Gastroesophageal sphincter (tissue), 4 donors: ENCODE measurements at regions not wholly inside any gene's neighbourhood (a gene's known extent, or its start where the extent isn't known, plus 50 kb on each side); places are given as distances from the start of the nearest gene placed in this dataset.

ENCODE experiments used
- ATAC-seq: fragments of 150-250 bp; one replicate; pipeline ENCODE4 v1.9.1; 2016; ENCODE audit warnings: mild to moderate bottlenecking, moderate library complexity
- H3K27ac ChIP-seq, 4 donors: fragments of 200-600 bp; sonication (generic) in 3 of 4; 1 replicate in 3 of 4; 2 replicates in 1 of 4; pipeline ENCODE4 v1.5.1; 2016 to 2019
- H3K27me3 ChIP-seq: fragments of 200-600 bp; sonication (generic); one replicate; pipeline ENCODE4 v1.5.1; 2019
- H3K36me3 ChIP-seq, 2 donors: fragments of 200-600 bp; sonication (generic); one replicate each; pipeline ENCODE4 v1.5.1; 2019; ENCODE audit warnings: control low read depth in 1 of 2
- H3K4me1 ChIP-seq, 3 donors: fragments of 200-600 bp; sonication (generic); 1 replicate in 2 of 3; 2 replicates in 1 of 3; pipeline ENCODE4 v1.5.1; 2016 to 2019; ENCODE audit warnings: control low read depth in 2 of 3
- H3K4me3 ChIP-seq, 2 donors: fragments of 200-600 bp; sonication (generic); one replicate each; pipeline ENCODE4 v1.5.1; 2019; ENCODE audit warnings: mild to moderate bottlenecking in 1 of 2, moderate library complexity in 1 of 2
- H3K9me3 ChIP-seq, 3 donors: fragments of 200-600 bp; sonication (generic); one replicate each; pipeline ENCODE4 v1.5.1; 2017 to 2019; ENCODE audit warnings: control low read depth in 2 of 3
- EP300 ChIP-seq: sonication (generic); formaldehyde crosslinking; IDR thresholded peaks from one replicate; pipeline ENCODE4 v1.6.1; 2017; ENCODE audit warnings: antibody characterized with exemption, mild to moderate bottlenecking
- POLR2A ChIP-seq, 2 donors: fragments of 450-650 bp; IDR thresholded peaks; one replicate each; pipeline ENCODE4 v1.6.1; 2017; ENCODE audit warnings: antibody characterized with exemption in 2 of 2, mild to moderate bottlenecking in 2 of 2, moderate library complexity in 1 of 2
- POLR2AphosphoS5 ChIP-seq: sonication (generic); formaldehyde crosslinking; IDR thresholded peaks from one replicate; pipeline ENCODE4 v1.6.1; 2017; ENCODE audit warnings: antibody characterized with exemption
- WGBS, 2 donors: methylation state at CpG; one replicate each; pipeline ENCODE4 v1.1.5; 2018; ENCODE audit warnings: low coverage in 1 of 2; 5-methylcytosine and 5-hydroxymethylcytosine counted together
- TF ChIP-seq, protein P1 (sequence below), 4 experiments: fragments of 200-600 bp in 2 of 4; fragments of 450-650 bp in 2 of 4; sonication (generic) in 1 of 4; IDR thresholded peaks; one replicate each; pipeline ENCODE4 v1.5.1; 2017 to 2019; ENCODE audit warnings: antibody characterized with exemption in 4 of 4, mild to moderate bottlenecking in 2 of 4, moderate library complexity in 2 of 4

DNA sequence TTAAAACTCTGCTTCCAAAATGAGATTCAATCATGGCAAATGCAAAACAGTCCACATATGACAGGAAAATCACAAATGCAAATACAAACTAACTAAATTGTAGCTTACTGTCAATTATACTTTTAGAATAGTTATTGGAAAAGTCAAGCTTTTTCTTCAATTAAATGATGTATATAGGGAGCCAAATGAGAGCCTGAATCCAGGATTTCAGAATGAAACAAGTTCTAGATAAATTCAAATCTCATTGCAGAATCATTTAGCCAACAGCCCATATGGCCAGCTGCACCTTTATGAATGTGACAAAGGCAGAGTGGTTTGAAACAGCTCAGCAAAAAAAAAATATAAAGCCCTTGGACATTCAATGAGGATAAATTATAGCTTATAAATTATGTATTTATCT is 82.2 kb upstream of the SCIN start:
- Histone ChIP-seq H3K4me3 (no peak overlapping the region), H3K4me1 (no peaks in the 10 kb centered on the region), H3K27me3 (no peaks in the 10 kb centered on the region), H3K36me3 (no peaks in the 10 kb centered on the region), H3K9me3 (no peaks in the 10 kb centered on the region), H3K27ac (no peak overlapping the region)
- TF ChIP-seq POLR2A (IDR thresholded peaks at IDR 0.05) (no peak), EP300 (no peak), POLR2AphosphoS5 (no peak)
- TF ChIP-seq, protein P1, sequence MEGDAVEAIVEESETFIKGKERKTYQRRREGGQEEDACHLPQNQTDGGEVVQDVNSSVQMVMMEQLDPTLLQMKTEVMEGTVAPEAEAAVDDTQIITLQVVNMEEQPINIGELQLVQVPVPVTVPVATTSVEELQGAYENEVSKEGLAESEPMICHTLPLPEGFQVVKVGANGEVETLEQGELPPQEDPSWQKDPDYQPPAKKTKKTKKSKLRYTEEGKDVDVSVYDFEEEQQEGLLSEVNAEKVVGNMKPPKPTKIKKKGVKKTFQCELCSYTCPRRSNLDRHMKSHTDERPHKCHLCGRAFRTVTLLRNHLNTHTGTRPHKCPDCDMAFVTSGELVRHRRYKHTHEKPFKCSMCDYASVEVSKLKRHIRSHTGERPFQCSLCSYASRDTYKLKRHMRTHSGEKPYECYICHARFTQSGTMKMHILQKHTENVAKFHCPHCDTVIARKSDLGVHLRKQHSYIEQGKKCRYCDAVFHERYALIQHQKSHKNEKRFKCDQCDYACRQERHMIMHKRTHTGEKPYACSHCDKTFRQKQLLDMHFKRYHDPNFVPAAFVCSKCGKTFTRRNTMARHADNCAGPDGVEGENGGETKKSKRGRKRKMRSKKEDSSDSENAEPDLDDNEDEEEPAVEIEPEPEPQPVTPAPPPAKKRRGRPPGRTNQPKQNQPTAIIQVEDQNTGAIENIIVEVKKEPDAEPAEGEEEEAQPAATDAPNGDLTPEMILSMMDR (IDR thresholded peaks at IDR 0.05) = no peak
- ATAC-seq = no peak

DNA sequence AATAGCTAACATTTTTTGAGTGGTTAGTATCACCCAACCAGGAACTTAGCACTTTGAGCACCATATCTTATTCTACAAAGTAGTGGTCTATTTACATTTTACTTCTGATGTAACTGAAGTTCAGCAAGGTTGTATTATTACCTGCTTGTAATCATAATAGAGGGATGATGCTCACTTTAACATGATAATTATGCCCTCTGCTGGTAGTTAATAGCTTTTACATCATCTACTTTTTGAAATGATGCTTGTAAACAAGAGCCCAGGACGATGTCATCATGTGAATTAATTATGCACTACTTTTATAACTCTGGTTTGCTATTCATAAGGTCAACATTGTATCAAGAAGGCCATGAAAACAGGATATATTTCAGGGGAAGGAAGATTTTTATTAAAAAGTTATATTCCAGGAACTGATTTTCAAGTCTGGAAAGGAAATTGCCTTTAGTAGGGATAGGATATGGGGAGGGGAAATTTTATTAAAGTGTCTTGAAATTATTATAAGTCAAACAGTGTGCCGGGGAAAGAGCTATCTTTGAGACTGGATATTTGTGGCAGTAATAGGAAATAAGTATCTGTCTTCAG is 80.3 kb upstream of the SCIN start:
- Histone ChIP-seq H3K4me3 (no peak overlapping the region), H3K36me3 (no peaks in the 10 kb centered on the region), H3K9me3 (no peaks in the 10 kb centered on the region), H3K4me1 (no peaks in the 10 kb centered on the region), H3K27ac (no peak overlapping the region), H3K27me3 (no peaks in the 10 kb centered on the region)
- WGBS, 2 donors = 24 to 31% methylated on average over 2 of the region's 2 CpGs
- TF ChIP-seq, protein P1 (IDR thresholded peaks at IDR 0.05) = peak in 2 of 4 experiments; percentile 25 to 31
- TF ChIP-seq POLR2AphosphoS5 = no peak
- no peak for ATAC-seq

DNA sequence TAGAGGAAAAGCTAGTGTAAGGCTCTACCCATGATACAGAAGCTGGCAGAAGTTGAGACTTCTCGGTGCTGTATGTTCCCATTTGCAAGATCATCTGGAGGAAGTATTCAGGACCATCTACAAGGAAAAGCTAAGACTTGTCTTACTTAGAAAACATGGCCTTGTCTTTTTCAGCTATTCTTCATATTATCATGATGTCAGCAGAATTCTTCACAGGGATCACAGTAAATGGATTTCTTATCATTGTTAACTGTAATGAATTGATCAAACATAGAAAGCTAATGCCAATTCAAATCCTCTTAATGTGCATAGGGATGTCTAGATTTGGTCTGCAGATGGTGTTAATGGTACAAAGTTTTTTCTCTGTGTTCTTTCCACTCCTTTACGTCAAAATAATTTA is 79.6 kb upstream of the SCIN start:
- ATAC-seq = no peak
- 85 to 91% methylated on average over 2 of the region's 2 CpGs for WGBS, 2 donors
- H3K27me3 ChIP-seq = no peaks in the 10 kb centered on the region
- no peaks in the 10 kb centered on the region for H3K36me3 ChIP-seq
- no peak overlapping the region for H3K27ac ChIP-seq
- TF ChIP-seq EP300 (no peak), POLR2AphosphoS5 (no peak), POLR2A (IDR thresholded peaks at IDR 0.05) (no peak)
- TF ChIP-seq, protein P1 (IDR thresholded peaks at IDR 0.05) = no peak
- no peaks in the 10 kb centered on the region for H3K9me3 ChIP-seq
- H3K4me1 ChIP-seq = no peaks in the 10 kb centered on the region
- no peak overlapping the region for H3K4me3 ChIP-seq

DNA sequence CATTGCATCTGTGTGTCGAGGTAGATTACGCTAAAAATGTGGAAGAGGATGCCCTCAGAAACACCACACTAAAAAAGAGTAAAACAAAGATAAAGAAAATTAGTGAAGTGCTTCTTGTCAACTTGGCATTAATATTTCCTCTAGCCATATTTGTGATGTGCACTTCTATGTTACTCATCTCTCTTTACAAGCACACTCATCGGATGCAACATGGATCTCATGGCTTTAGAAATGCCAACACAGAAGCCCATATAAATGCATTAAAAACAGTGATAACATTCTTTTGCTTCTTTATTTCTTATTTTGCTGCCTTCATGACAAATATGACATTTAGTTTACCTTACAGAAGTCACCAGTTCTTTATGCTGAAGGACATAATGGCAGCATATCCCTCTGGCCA is 79.0 kb upstream of the SCIN start:
- Histone ChIP-seq H3K9me3 (no peaks in the 10 kb centered on the region), H3K4me3 (no peak overlapping the region), H3K27ac (no peak overlapping the region), H3K4me1 (no peaks in the 10 kb centered on the region), H3K36me3 (no peaks in the 10 kb centered on the region), H3K27me3 (no peaks in the 10 kb centered on the region)
- no peak for ATAC-seq
- WGBS, 2 donors = 73 to 100% methylated on average over 1 to 3 of the region's 3 CpGs
- TF ChIP-seq EP300 = no peak
- TF ChIP-seq POLR2AphosphoS5 = no peak

DNA sequence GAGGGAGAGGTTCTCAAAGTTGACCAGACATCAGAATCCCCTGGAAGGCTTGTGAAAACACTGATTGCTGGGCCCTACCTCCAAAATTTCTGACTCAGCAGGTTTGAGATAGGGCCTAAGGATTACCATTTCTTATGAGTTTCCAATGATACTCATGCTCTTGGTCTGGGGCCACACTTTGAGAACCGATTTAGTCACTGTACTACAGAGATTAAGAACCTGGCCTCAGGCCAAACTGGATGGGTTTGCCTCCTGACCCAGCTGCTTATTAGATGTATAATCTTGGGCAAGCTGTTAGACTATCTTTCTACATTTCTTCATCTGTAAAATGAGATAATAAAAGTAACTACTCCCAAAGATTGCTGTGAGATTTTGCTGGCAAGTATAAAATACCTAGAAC is 77.1 kb upstream of the SCIN start:
- ATAC-seq = no peak
- Histone ChIP-seq H3K4me1 (no peaks in the 10 kb centered on the region), H3K27ac (no peak overlapping the region), H3K4me3 (no peak overlapping the region), H3K27me3 (no peaks in the 10 kb centered on the region), H3K9me3 (no peaks in the 10 kb centered on the region), H3K36me3 (no peaks in the 10 kb centered on the region)
- TF ChIP-seq, protein P1 (IDR thresholded peaks at IDR 0.05) = no peak
- TF ChIP-seq POLR2AphosphoS5 (no peak), EP300 (no peak), POLR2A (IDR thresholded peaks at IDR 0.05) (no peak)
- 29 to 33% methylated on average over 1 of the region's 1 CpG for WGBS, 2 donors
